ENCODE measurements at regions not wholly inside any gene's neighbourhood (a gene's known extent, or its start where the extent isn't known, plus 50 kb on each side); places are given as distances from the start of the nearest gene placed in this dataset.

DNA sequence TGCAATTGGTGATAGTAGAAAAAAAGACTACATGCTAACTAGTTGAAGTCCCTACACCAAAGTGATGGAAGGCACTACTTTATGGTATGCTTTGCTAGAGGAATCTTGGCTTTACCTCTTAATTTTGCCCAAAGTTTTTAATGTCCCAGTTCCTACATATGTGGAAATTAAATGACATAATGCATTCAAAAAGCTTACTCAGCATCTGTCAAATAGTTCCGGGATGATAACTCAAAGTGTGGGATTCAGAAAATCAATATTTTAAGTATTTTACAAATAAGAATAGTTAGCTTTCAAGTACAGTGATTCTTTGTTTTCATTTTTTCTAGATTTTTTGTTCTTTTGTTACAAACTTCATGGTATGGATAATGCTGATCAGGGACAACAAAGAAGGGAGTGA, 211.6 kb downstream of the PCDH20 start:
- Histone ChIP-seq H3K36me3 (ENCODE audit: control insufficient read depth in 2 of 3, insufficient read depth in 3 of 3, low read length in 3 of 3) (no peaks in the 10 kb centered on the region), H3K9ac (ENCODE audit: low read length in 3 of 3) (no peak overlapping the region), H3K9me3 (ENCODE audit: control insufficient read depth in 2 of 3, insufficient read depth in 1 of 3, low read length in 3 of 3) (no peaks in the 10 kb centered on the region), H3K27ac (ENCODE audit: low read depth in 2 of 2, low read length in 2 of 2) (no peak overlapping the region), H3K4me3 (ENCODE audit: low read length in 3 of 3) (no peak overlapping the region), H3K27me3 (ENCODE audit: control insufficient read depth, insufficient read depth, low read length) (no peaks in the 10 kb centered on the region), H3K4me1 (ENCODE audit: control insufficient read depth in 2 of 3, insufficient read depth in 2 of 3, low read depth in 1 of 3, low read length in 3 of 3) (no peaks in the 10 kb centered on the region)
- intact Hi-C loops (cut with DNase I), result no loop called here
- no peak for FAIRE-seq
- no peak for DNase-seq
- TF ChIP-seq, protein P1, sequence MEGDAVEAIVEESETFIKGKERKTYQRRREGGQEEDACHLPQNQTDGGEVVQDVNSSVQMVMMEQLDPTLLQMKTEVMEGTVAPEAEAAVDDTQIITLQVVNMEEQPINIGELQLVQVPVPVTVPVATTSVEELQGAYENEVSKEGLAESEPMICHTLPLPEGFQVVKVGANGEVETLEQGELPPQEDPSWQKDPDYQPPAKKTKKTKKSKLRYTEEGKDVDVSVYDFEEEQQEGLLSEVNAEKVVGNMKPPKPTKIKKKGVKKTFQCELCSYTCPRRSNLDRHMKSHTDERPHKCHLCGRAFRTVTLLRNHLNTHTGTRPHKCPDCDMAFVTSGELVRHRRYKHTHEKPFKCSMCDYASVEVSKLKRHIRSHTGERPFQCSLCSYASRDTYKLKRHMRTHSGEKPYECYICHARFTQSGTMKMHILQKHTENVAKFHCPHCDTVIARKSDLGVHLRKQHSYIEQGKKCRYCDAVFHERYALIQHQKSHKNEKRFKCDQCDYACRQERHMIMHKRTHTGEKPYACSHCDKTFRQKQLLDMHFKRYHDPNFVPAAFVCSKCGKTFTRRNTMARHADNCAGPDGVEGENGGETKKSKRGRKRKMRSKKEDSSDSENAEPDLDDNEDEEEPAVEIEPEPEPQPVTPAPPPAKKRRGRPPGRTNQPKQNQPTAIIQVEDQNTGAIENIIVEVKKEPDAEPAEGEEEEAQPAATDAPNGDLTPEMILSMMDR (IDR thresholded peaks at IDR 0.05; ENCODE audit: borderline replicate concordance, extremely low read depth, insufficient read depth), result no peak

DNA sequence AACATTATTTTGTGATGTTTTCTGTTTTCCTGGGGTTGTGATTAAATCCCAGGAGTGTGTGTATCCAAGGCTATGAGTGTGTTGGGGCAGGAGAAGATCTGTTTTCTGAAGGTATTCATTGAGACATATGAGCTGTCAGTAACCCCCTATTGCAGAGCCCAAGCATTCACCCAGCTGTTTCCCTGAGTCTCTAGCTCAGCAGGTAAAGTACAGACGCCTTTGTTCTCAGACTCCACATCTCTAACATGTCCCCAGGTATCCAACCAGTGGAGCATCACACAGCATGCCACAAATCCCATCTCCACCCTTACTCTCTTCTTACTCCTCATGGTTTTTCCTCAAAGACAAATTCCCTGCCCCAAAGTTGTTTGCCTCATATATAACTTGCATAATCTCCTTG, 213.6 kb downstream of the PCDH20 start:
- H3K9me3 ChIP-seq (ENCODE audit: control insufficient read depth in 2 of 3, insufficient read depth in 1 of 3, low read length in 3 of 3), result no peaks in the 10 kb centered on the region
- DNase-seq, result no peak
- H3K9ac ChIP-seq (ENCODE audit: low read length in 3 of 3), result no peak overlapping the region
- H3K4me1 ChIP-seq (ENCODE audit: control insufficient read depth in 2 of 3, insufficient read depth in 2 of 3, low read depth in 1 of 3, low read length in 3 of 3), result no peaks in the 10 kb centered on the region
- FAIRE-seq, result no peak
- H3K4me3 ChIP-seq (ENCODE audit: low read length in 3 of 3), result no peak overlapping the region
- H3K27me3 ChIP-seq (ENCODE audit: control insufficient read depth, insufficient read depth, low read length), result no peaks in the 10 kb centered on the region
- H3K36me3 ChIP-seq (ENCODE audit: control insufficient read depth in 2 of 3, insufficient read depth in 3 of 3, low read length in 3 of 3), result no peaks in the 10 kb centered on the region
- TF ChIP-seq, protein P1 (IDR thresholded peaks at IDR 0.05; ENCODE audit: borderline replicate concordance, extremely low read depth, insufficient read depth), result no peak
- intact Hi-C loops (cut with DNase I), result no loop called here
- no peak overlapping the region for H3K27ac ChIP-seq (ENCODE audit: low read depth in 2 of 2, low read length in 2 of 2)

DNA sequence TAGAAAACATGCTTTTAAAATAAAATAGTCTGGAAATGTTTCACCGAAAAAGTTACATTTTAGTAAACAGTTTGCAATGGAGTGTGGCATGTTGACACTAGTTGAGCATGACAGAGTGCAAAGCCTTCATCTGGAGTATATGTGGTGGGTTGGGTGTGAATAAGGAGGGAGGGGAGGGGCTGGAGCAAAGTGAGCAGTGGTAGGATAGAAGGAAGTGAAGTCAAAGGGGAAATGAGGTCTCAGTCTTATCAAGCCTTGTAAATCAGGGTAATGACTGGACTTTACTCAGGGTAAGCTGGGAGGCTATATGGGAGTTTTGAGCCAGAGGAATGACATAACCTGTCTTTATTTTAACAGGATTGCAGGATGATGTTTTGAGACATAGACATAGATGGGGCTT, 222.8 kb downstream of the PCDH20 start:
- H3K27ac ChIP-seq (ENCODE audit: low read depth in 2 of 2, low read length in 2 of 2), result no peak overlapping the region
- TF ChIP-seq, protein P1 (IDR thresholded peaks at IDR 0.05; ENCODE audit: borderline replicate concordance, extremely low read depth, insufficient read depth), result no peak
- FAIRE-seq, result no peak

DNA sequence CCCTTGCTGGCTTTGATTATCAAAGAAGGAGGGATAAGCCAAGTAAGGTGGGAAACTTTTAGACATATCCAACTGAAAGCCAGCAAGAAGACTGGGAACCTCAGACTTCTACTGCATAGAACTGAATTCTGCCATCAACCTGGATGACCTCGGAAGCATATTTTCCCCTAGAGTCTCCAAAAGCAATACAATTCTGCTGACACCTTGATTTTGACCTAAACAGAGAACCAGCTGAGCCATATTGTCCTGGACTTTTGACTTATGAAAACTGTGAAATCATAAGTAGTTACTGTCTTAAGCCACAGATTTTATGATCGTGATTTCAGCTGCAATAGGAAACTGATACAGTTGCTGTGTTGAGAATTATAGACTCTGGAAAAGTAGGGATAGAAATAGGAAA, 227.6 kb downstream of the PCDH20 start:
- FAIRE-seq (no peak), DNase-seq (no peak)
- TF ChIP-seq, protein P1 (IDR thresholded peaks at IDR 0.05; ENCODE audit: borderline replicate concordance, extremely low read depth, insufficient read depth), result no peak
- intact Hi-C loops (cut with DNase I), result no loop called here
- no peaks in the 10 kb centered on the region for H3K36me3 ChIP-seq (ENCODE audit: control insufficient read depth in 2 of 3, insufficient read depth in 3 of 3, low read length in 3 of 3)
- H3K4me3 ChIP-seq (ENCODE audit: low read length in 3 of 3), result no peak overlapping the region
- no peak overlapping the region for H3K27ac ChIP-seq (ENCODE audit: low read depth in 2 of 2, low read length in 2 of 2)
- H3K27me3 ChIP-seq (ENCODE audit: control insufficient read depth, insufficient read depth, low read length), result no peaks in the 10 kb centered on the region
- no peak overlapping the region for H3K9ac ChIP-seq (ENCODE audit: low read length in 3 of 3)
- no peaks in the 10 kb centered on the region for H3K4me1 ChIP-seq (ENCODE audit: control insufficient read depth in 2 of 3, insufficient read depth in 2 of 3, low read depth in 1 of 3, low read length in 3 of 3)
- H3K9me3 ChIP-seq (ENCODE audit: control insufficient read depth in 2 of 3, insufficient read depth in 1 of 3, low read length in 3 of 3), result no peaks in the 10 kb centered on the region

More for the DNA sequence above, 222.8 kb downstream of the PCDH20 start:
- peak in 1 of 5 donors; percentile 14 for DNase-seq
- Histone ChIP-seq H3K4me1 (ENCODE audit: control insufficient read depth in 2 of 3, insufficient read depth in 2 of 3, low read depth in 1 of 3, low read length in 3 of 3) (no peaks in the 10 kb centered on the region), H3K36me3 (ENCODE audit: control insufficient read depth in 2 of 3, insufficient read depth in 3 of 3, low read length in 3 of 3) (no peaks in the 10 kb centered on the region), H3K27me3 (ENCODE audit: control insufficient read depth, insufficient read depth, low read length) (no peaks in the 10 kb centered on the region), H3K4me3 (ENCODE audit: low read length in 3 of 3) (no peak overlapping the region), H3K9ac (ENCODE audit: low read length in 3 of 3) (no peak overlapping the region), H3K9me3 (ENCODE audit: control insufficient read depth in 2 of 3, insufficient read depth in 1 of 3, low read length in 3 of 3) (no peaks in the 10 kb centered on the region)
- intact Hi-C loops (cut with DNase I), result no loop called here

Measured in kidney (tissue), 13 donors.